GM23338 (cell line): ENCODE measurements at regions not wholly inside any gene's neighbourhood (a gene's known extent, or its start where the extent isn't known, plus 50 kb on each side); places are given as distances from the start of the nearest gene placed in this dataset.
A peak's percentile ranks its signal among the peaks of the same experiment; 100 is the strongest.

ENCODE experiments used
- ATAC-seq: fragments of 200-7000 bp; cut with Tn5 transposase; 3 replicates; pipeline ENCODE4 v1.9.1; 2020
- DNase-seq: peaks from one replicate; pipeline ENCODE4 v3.0.0-alpha.2; 2015; ENCODE audit warnings: low spot score
- H2AFZ ChIP-seq: fragments of 200-600 bp; sonication (generic); 2 replicates; pipeline ENCODE4 v1.8.0; 2016; ENCODE audit warnings: antibody characterized with exemption, mild to moderate bottlenecking, moderate library complexity
- H3F3A ChIP-seq: fragments of 200-600 bp; sonication (generic); replicated peaks from 2 replicates; pipeline ENCODE4 v1.8.0; 2017; ENCODE audit warnings: antibody characterized with exemption, mixed run types, low read depth
- H3K27ac ChIP-seq: fragments of 200-600 bp; sonication (generic); 2 replicates; pipeline ENCODE4 v1.6.1; 2016; ENCODE audit warnings: low read depth
- H3K27me3 ChIP-seq: fragments of 200-600 bp; sonication (generic); 2 replicates; pipeline ENCODE4 v1.8.0; 2016; ENCODE audit warnings: mild to moderate bottlenecking, mixed run types, moderate library complexity; ENCODE audit not compliant: insufficient read depth
- H3K36me3 ChIP-seq: fragments of 200-600 bp; sonication (generic); 2 replicates; pipeline ENCODE4 v1.8.0; 2016; ENCODE audit warnings: mild to moderate bottlenecking; ENCODE audit not compliant: insufficient read depth
- H3K4me1 ChIP-seq: fragments of 200-600 bp; sonication (generic); 2 replicates; pipeline ENCODE4 v1.8.0; 2016; ENCODE audit warnings: mild to moderate bottlenecking, moderate library complexity; ENCODE audit not compliant: insufficient read depth
- H3K4me2 ChIP-seq: fragments of 200-600 bp; sonication (generic); 2 replicates; pipeline ENCODE4 v1.7.1; 2017; ENCODE audit warnings: mixed run types
- H3K4me3 ChIP-seq: fragments of 200-600 bp; sonication (generic); 2 replicates; pipeline ENCODE4 v1.6.1; 2016; ENCODE audit warnings: mixed run types
- H3K79me2 ChIP-seq: fragments of 200-600 bp; sonication (generic); replicated peaks from 2 replicates; pipeline ENCODE4 v1.8.0; 2017; ENCODE audit warnings: mild to moderate bottlenecking; ENCODE audit not compliant: insufficient read depth
- H3K9me2 ChIP-seq: fragments of 200-600 bp; sonication (generic); 2 replicates; pipeline ENCODE4 v1.8.0; 2017; ENCODE audit not compliant: insufficient read depth
- H4K20me1 ChIP-seq: fragments of 200-600 bp; sonication (generic); replicated peaks from 2 replicates; pipeline ENCODE4 v1.8.0; 2017; ENCODE audit warnings: mild to moderate bottlenecking; ENCODE audit not compliant: insufficient read depth
- H3K27ac Mint-ChIP-seq: 2 replicates; pipeline ENCODE4 v1.8.0; 2020; ENCODE audit warnings: inconsistent platforms, mild to moderate bottlenecking, moderate library complexity, mixed read lengths
- H3K27me3 Mint-ChIP-seq: 3 replicates; pipeline ENCODE4 v1.8.0; 2022; ENCODE audit warnings: low read depth, mild to moderate bottlenecking, moderate library complexity, mixed read lengths, inconsistent platforms; ENCODE audit not compliant: insufficient read depth, poor library complexity
- H3K36me3 Mint-ChIP-seq: 3 replicates; pipeline ENCODE4 v1.8.0; 2021; ENCODE audit warnings: low read depth, mild to moderate bottlenecking, inconsistent platforms, moderate library complexity, mixed read lengths
- H3K4me1 Mint-ChIP-seq: 3 replicates; pipeline ENCODE4 v1.8.0; 2020; ENCODE audit warnings: mild to moderate bottlenecking, inconsistent platforms, mixed read lengths
- H3K4me3 Mint-ChIP-seq: 3 replicates; pipeline ENCODE4 v1.8.0; 2021; ENCODE audit warnings: moderate library complexity, mild to moderate bottlenecking, inconsistent platforms, mixed read lengths
- H3K9me3 Mint-ChIP-seq: 3 replicates; pipeline ENCODE4 v1.8.0; 2020; ENCODE audit warnings: moderate library complexity, mild to moderate bottlenecking, inconsistent platforms, mixed read lengths
- CREB1 ChIP-seq: fragments of 250-450 bp; sonication (Bioruptor Pico); IDR thresholded peaks from 2 replicates; pipeline ENCODE4 v1.5.0; 2020; ENCODE audit warnings: low read depth, mild to moderate bottlenecking, moderate library complexity
- CTCF ChIP-seq, 2 experiments: fragments of 200-600 bp in 1 of 2; sonication (generic) in 1 of 2; conservative IDR thresholded peaks; 2 replicates each; pipeline versions ENCODE4 v1.5.1 to v1.6.1; 2016 to 2017; ENCODE audit warnings: antibody characterized with exemption in 2 of 2, low read depth in 2 of 2, mild to moderate bottlenecking in 2 of 2, moderate library complexity in 1 of 2
- ETS1 ChIP-seq: IDR thresholded peaks from 2 replicates; pipeline ENCODE4 v1.6.1; 2016; ENCODE audit warnings: antibody characterized with exemption
- EZH2 ChIP-seq: fragments of 200-600 bp; sonication (generic); IDR thresholded peaks from one replicate; pipeline ENCODE4 v1.8.0; 2017; ENCODE audit warnings: antibody characterized with exemption, mild to moderate bottlenecking, low read depth; ENCODE audit not compliant: unreplicated experiment
- EZH2phosphoT487 ChIP-seq: fragments of 200-600 bp; sonication (generic); IDR thresholded peaks from one replicate; pipeline ENCODE4 v1.8.1; 2018; ENCODE audit warnings: antibody characterized with exemption; ENCODE audit not compliant: unreplicated experiment
- JUNB ChIP-seq: IDR thresholded peaks from one replicate; pipeline ENCODE4 v1.6.1; 2016; ENCODE audit warnings: antibody characterized with exemption; ENCODE audit not compliant: unreplicated experiment
- NANOG ChIP-seq: IDR thresholded peaks from 2 replicates; pipeline ENCODE4 v1.6.1; 2016; ENCODE audit warnings: antibody characterized with exemption, borderline replicate concordance
- POLR2AphosphoS5 ChIP-seq: IDR thresholded peaks from 2 replicates; pipeline ENCODE4 v1.6.1; 2016; ENCODE audit warnings: antibody characterized with exemption, low read depth
- REST ChIP-seq: IDR thresholded peaks from one replicate; pipeline ENCODE4 v1.6.1; 2018; ENCODE audit warnings: antibody characterized with exemption; ENCODE audit not compliant: unreplicated experiment

GRCh38 chr9:135000647-135001245 is 83.0 kb upstream of the FCN1 start:
- no peaks in the 10 kb centered on the region for H3K79me2 ChIP-seq
- no peaks in the 10 kb centered on the region for H3F3A ChIP-seq
- TF ChIP-seq EZH2phosphoT487 (no peak), REST (no peak), JUNB (no peak), CTCF (conservative IDR thresholded peaks at IDR 0.05; ENCODE audit: low read depth in 2 of 2) (no peak), POLR2AphosphoS5 (no peak), EZH2 (no peak), ETS1 (no peak)
- no peak overlapping the region for H3K4me3 ChIP-seq
- Mint-ChIP-seq H3K36me3 (peaks cover 40% of the 10 kb centered on the region), H3K27ac (no peak overlapping the region), H3K9me3 (peaks cover 79% of the 10 kb centered on the region), H3K27me3 (peaks cover 7% of the 10 kb centered on the region), H3K4me1 (peaks cover 7% of the 10 kb centered on the region), H3K4me3 (no peak overlapping the region)
- no peak for ATAC-seq
- 0 out of 2 replicates have a peak, but pooled peaks cover 3% of the 10 kb centered on the region for H3K9me2 ChIP-seq
- no peak overlapping the region for H3K4me2 ChIP-seq
- H2AFZ ChIP-seq = no peak overlapping the region
- no peaks in the 10 kb centered on the region for H4K20me1 ChIP-seq
- no peaks in the 10 kb centered on the region for H3K4me1 ChIP-seq
- no peak overlapping the region for H3K27ac ChIP-seq
- peak; percentile 37 for DNase-seq
- H3K36me3 ChIP-seq = peaks cover 12% of the 10 kb centered on the region; the same call in 1 of the 2 replicates
- no peaks in the 10 kb centered on the region for H3K27me3 ChIP-seq

- peaks cover 36% of the 10 kb centered on the region for H3K36me3 Mint-ChIP-seq
- H3K9me2 ChIP-seq = no peaks in the 10 kb centered on the region
- ATAC-seq (no peak), DNase-seq (no peak)
- no peak overlapping the region for H3K4me3 Mint-ChIP-seq
- peaks cover 73% of the 10 kb centered on the region for H3K9me3 Mint-ChIP-seq
- H3F3A ChIP-seq = no peaks in the 10 kb centered on the region
- H3K4me1 ChIP-seq = no peaks in the 10 kb centered on the region
- H3K27ac Mint-ChIP-seq = no peak overlapping the region
- H3K79me2 ChIP-seq = no peaks in the 10 kb centered on the region
- H3K4me2 ChIP-seq = no peak overlapping the region
- H2AFZ ChIP-seq = no peak overlapping the region
- H3K27me3 Mint-ChIP-seq = peaks cover 2% of the 10 kb centered on the region
- no peak overlapping the region for H3K4me3 ChIP-seq
- no peak overlapping the region for H3K27ac ChIP-seq
- no peaks in the 10 kb centered on the region for H4K20me1 ChIP-seq
- H3K4me1 Mint-ChIP-seq = no peaks in the 10 kb centered on the region; the same call in 2 of the 3 replicates
- H3K27me3 ChIP-seq = no peaks in the 10 kb centered on the region
- peaks cover 12% of the 10 kb centered on the region; the same call in 1 of the 2 replicates for H3K36me3 ChIP-seq
- no peak for TF ChIP-seq ETS1
- no peak for TF ChIP-seq REST
- TF ChIP-seq EZH2 = no peak
- no peak for TF ChIP-seq JUNB
- no peak for TF ChIP-seq POLR2AphosphoS5
- no peak for TF ChIP-seq CREB1 (CRISPR knock-in tag)
- no peak for TF ChIP-seq CTCF (conservative IDR thresholded peaks at IDR 0.05; ENCODE audit: low read depth in 2 of 2)
- no peak for TF ChIP-seq NANOG
Measured at GRCh38 chr9:135001526-135001925, 83.8 kb upstream of the FCN1 start.
